ENCODE measurements at regions not wholly inside any gene's neighbourhood (a gene's known extent, or its start where the extent isn't known, plus 50 kb on each side); places are given as distances from the start of the nearest gene placed in this dataset.
"Not testable (repeated sequence)": the region's sequence is repeated elsewhere in the genome, so short reads cannot be mapped to it uniquely, and the experiment has no call there.

DNA sequence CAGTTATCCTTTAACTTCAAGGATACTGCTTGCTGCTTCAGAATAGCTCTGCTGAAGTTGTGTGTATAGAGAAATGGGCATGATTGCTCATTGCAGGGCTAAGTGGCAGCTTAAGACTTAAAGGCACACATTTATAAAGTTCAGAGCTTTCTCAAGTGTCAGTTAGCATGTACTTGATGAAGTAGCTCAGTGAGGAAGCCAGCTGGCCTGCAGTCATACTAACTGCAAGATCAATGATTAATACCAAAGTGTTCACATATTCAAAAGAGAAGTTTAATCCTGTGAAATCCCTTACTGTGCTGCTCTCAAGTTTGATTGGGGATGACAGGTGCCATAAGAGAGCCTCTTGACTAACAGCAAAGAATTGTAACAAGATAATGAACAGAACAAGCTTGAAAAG is 483.4 kb upstream of the NUDT12 start:
- TF ChIP-seq ZFX (IDR thresholded peaks at IDR 0.05) = no peak
- TF ChIP-seq, protein P1, sequence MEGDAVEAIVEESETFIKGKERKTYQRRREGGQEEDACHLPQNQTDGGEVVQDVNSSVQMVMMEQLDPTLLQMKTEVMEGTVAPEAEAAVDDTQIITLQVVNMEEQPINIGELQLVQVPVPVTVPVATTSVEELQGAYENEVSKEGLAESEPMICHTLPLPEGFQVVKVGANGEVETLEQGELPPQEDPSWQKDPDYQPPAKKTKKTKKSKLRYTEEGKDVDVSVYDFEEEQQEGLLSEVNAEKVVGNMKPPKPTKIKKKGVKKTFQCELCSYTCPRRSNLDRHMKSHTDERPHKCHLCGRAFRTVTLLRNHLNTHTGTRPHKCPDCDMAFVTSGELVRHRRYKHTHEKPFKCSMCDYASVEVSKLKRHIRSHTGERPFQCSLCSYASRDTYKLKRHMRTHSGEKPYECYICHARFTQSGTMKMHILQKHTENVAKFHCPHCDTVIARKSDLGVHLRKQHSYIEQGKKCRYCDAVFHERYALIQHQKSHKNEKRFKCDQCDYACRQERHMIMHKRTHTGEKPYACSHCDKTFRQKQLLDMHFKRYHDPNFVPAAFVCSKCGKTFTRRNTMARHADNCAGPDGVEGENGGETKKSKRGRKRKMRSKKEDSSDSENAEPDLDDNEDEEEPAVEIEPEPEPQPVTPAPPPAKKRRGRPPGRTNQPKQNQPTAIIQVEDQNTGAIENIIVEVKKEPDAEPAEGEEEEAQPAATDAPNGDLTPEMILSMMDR (conservative IDR thresholded peaks at IDR 0.05) = no peak
- H3K27ac ChIP-seq = no peak overlapping the region

DNA sequence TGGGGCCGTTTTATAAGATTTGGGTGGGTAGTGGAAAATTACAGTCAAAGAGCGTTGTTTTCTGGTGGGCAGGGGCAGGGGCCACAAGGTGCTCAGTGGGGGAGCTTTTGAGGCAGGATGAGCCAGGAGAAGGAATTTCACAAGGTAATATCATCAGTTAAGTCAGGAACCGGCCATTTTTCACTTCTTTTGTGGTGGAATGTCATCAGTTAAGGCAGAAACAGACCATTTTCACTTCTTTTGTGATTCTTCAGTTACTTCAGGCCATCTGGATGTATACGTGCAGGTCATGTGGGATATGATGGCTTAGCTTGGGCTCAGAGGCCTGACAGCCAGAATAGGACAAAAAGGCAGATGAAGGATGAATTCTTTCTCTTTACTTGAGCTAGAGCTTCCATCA is 477.3 kb upstream of the NUDT12 start:
- not testable (repeated sequence) for H3K27ac ChIP-seq

DNA sequence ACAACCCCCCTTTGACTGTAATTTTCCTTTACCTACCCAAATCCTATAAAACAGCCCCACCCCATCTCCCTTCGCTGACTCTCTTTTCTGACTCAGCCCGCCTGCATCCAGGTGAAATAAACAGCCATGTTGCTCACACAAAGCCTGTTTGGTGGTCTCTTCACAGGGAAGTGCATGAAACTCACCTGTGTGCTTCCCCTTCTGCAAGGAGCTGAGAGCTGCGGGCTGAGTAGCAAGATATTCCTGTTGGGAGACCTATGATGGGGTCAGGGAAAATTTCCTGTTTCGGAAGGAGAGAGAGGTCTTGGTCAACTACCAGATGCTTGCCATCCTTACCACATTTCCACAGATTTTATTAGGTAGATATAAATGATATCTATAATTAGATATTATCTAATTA is 474.5 kb upstream of the NUDT12 start:
- H3K27ac ChIP-seq = not testable (repeated sequence)

DNA sequence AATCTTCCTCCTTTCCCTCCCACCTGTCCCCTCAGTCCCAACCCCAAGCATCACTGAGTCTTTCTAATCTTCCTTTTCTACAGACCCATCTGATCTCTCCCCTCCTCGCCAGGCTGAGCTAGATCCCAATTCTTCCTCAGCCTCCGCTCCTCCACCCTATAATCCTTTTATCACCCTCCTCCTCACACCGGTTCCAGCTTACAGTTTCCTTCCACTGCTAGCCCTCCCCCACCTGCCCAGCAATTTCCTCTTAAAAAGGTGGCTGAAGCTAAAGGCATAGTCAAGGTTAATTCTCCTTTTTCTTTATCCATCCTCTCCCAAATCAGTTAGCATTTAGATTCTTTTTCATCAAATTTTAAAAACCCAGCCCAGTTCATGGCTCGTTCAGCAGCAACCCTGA is 470.6 kb upstream of the NUDT12 start:
- not testable (repeated sequence) for H3K27ac ChIP-seq

DNA sequence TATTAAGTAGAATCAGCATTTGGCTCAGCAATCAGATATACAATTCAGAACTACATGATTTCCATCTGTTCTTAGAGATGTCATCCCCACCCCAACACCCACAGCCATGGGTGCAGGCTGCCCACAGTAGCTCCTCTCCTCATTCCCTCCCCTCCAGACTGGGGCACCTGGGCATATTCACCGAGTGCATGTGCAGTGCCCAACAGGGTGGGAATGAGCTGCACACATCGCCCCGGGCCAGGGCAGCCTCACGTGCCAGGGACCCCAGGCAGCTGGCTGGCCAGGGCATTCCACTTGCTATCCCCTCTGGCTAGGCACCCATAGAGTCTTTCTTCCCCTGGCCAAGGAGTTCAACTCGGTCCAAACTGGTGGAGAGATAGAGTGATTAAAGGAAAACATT is 461.9 kb upstream of the NUDT12 start:
- no peak overlapping the region for H3K27ac ChIP-seq
- TF ChIP-seq ZFX (IDR thresholded peaks at IDR 0.05) = no peak
- TF ChIP-seq, protein P1 (conservative IDR thresholded peaks at IDR 0.05) = no peak

DNA sequence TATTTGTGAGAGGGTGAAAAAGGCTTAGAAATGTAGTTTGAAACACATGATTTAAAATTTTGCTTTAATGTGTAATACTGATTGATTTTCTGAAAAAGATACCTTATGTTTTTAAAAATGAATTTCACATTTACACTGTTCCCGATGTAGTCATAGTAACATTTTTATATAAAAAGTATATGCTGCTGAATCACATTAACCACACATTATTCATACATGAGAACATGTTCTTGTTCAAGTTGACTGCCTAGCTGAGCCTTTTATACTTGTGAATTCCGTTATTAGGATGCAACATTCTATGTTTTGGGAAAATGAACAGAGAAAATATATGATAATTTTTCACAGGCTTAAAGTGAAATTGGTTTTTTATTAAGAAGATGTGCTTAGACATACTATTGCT is 461.1 kb upstream of the NUDT12 start:
- H3K27ac ChIP-seq = no peak overlapping the region
- TF ChIP-seq ZFX (IDR thresholded peaks at IDR 0.05) = no peak
- TF ChIP-seq, protein P1 (conservative IDR thresholded peaks at IDR 0.05) = no peak

DNA sequence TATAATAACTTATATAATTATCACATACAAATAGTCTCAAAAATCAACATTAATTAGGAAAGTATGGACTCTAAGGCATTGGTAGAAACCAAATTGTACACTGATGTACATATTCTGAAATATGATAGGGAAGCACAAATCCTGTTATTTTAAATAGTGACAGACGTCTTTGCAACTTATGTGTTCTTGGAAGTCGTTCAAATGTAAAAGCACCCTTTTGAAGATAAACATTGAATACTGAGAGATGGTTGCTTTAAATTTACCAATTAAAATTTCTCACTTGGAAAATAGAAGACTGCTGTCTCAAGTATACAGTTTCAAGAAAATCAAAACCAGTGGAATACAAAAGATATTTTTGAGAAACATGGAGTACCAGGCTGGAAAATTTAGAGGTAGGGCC is 457.4 kb upstream of the NUDT12 start:
- H3K27ac ChIP-seq = no peak overlapping the region
- TF ChIP-seq ZFX (IDR thresholded peaks at IDR 0.05) = no peak
- TF ChIP-seq, protein P1 (conservative IDR thresholded peaks at IDR 0.05) = no peak

DNA sequence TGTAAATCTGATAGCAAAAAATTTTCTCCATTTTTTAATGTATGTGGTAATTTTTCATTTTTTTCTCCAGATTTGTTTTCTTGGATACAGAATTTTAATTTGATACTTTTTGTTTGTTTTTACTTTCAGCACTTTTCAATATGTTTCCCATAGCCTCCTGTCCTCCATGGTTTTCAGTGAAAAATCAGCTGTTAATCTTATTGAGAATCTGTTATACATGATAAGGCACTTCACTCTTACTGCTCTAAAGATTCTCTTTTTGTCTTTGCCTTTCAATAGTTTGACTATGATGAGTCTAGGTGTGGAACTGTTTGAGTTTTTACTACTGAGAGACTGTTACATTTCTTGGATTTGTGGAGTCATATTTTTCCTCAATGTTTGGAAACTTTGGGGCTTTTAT is 455.7 kb upstream of the NUDT12 start:
- H3K27ac ChIP-seq = no peak overlapping the region
- TF ChIP-seq, protein P1 (conservative IDR thresholded peaks at IDR 0.05) = no peak
- no peak for TF ChIP-seq ZFX (IDR thresholded peaks at IDR 0.05)

DNA sequence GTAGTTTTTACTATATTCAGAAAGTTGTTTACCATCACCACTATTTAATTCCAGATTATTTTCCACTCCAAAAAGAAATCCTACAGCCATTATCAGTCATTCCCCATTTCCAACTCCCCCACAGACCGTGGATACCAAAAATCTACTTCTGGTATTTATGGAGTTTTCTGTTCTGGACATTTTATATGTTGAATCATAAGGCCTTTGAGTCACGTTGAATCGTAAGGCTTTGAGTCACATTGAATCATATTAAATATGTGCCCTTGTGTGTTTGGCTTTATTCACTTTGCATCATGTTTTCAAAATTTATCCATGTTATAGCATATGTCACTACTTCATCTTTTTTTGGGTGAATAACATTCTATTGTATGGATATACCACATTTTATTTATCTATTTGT is 454.1 kb upstream of the NUDT12 start:
- TF ChIP-seq ZFX (IDR thresholded peaks at IDR 0.05) = no peak
- TF ChIP-seq, protein P1 (conservative IDR thresholded peaks at IDR 0.05) = no peak
- H3K27ac ChIP-seq = no peak overlapping the region
